ENCODE measurements at regions not wholly inside any gene's neighbourhood (a gene's known extent, or its start where the extent isn't known, plus 50 kb on each side); places are given as distances from the start of the nearest gene placed in this dataset. TPM values are rescaled to one million over a fixed set of nuclear protein-coding genes. Genes with fewer than 3 reads are reported as not detected.

Small RNAs in the stretch of these regions (small RNA-seq; reads per million reads assigned to genes)
- not detected for gene AL627309.7
- not detected for gene MIR6859-1
- not detected for gene MIR6859-2
- not detected for gene RNU6-1100P

All from liver (tissue), 1 donor.